OCI-LY7 (cell line): ENCODE measurements at regions not wholly inside any gene's neighbourhood (a gene's known extent, or its start where the extent isn't known, plus 50 kb on each side); places are given as distances from the start of the nearest gene placed in this dataset.

Experiments used
- BruUV-seq: library from RNA; stranded (reverse); fragments of 400-500 nt; replicated peaks from 2 replicates; lab custom pipeline; 2021; lab: Mats Ljungman, UMichigan
- CTCF ChIA-PET: fragments of 300-600 bp; sonication (Branson Sonifier 250); formaldehyde crosslinking; loops from one replicate; lab custom pipeline; 2022; ENCODE audit warnings: antibody characterized with exemption; ENCODE audit not compliant: unreplicated experiment; lab: Charles Lee
- POLR2A ChIA-PET: fragments of 300-600 bp; sonication (Branson Sonifier 250); formaldehyde crosslinking; loops from one replicate; lab custom pipeline; 2022; ENCODE audit warnings: antibody characterized with exemption; lab: Charles Lee
- DNase-seq: peaks from one replicate; pipeline ENCODE4 v3.0.0-alpha.2; 2015; ENCODE audit warnings: low spot score
- H2AFZ ChIP-seq: fragments of 200-600 bp; sonication (generic), shearing (Covaris generic); 2 replicates; pipeline ENCODE4 v1.6.1; 2014; ENCODE audit warnings: mild to moderate bottlenecking, antibody characterized with exemption, low read length, moderate library complexity
- H3K27ac ChIP-seq: fragments of 200-600 bp; sonication (generic); 2 replicates; pipeline ENCODE4 v1.5.1; 2014; ENCODE audit warnings: mixed run types, low read depth, mild to moderate bottlenecking, moderate library complexity, low read length, inconsistent platforms; ENCODE audit not compliant: poor library complexity, severe bottlenecking
- H3K36me3 ChIP-seq: fragments of 200-600 bp; sonication (generic); 2 replicates; pipeline ENCODE4 v1.6.1; 2014; ENCODE audit warnings: mild to moderate bottlenecking, antibody characterized with exemption, low read length, moderate library complexity, mixed read lengths; ENCODE audit not compliant: insufficient read depth
- H3K4me1 ChIP-seq: fragments of 200-600 bp; sonication (generic); 2 replicates; pipeline ENCODE4 v1.5.1; 2014; ENCODE audit warnings: mild to moderate bottlenecking, low read length; ENCODE audit not compliant: insufficient read depth, poor library complexity, severe bottlenecking
- H3K4me2 ChIP-seq: fragments of 200-600 bp; sonication (generic); 2 replicates; pipeline ENCODE4 v1.6.1; 2014; ENCODE audit warnings: mild to moderate bottlenecking, low read length
- H3K4me3 ChIP-seq: fragments of 200-600 bp; sonication (generic); 2 replicates; pipeline ENCODE4 v1.5.1; 2014; ENCODE audit warnings: mild to moderate bottlenecking, low read depth, low read length; ENCODE audit not compliant: poor library complexity, severe bottlenecking
- H3K79me2 ChIP-seq: fragments of 200-600 bp; sonication (generic); 2 replicates; pipeline ENCODE4 v1.6.1; 2016; ENCODE audit warnings: low read depth, mild to moderate bottlenecking, low read length, moderate library complexity, mixed read lengths; ENCODE audit not compliant: insufficient read depth
- H3K9me2 ChIP-seq: fragments of 200-600 bp; sonication (generic); 2 replicates; pipeline ENCODE4 v1.6.1; 2016; ENCODE audit warnings: mild to moderate bottlenecking, low read length, mixed read lengths; ENCODE audit not compliant: insufficient read depth
- H3K9me3 ChIP-seq: fragments of 200-600 bp; sonication (generic); 2 replicates; pipeline ENCODE4 v1.6.1; 2014; ENCODE audit warnings: mild to moderate bottlenecking, mixed run types, low read length, mixed read lengths
- H4K20me1 ChIP-seq: fragments of 200-600 bp; sonication (generic); 2 replicates; pipeline ENCODE4 v1.6.1; 2014; ENCODE audit warnings: mild to moderate bottlenecking, antibody characterized with exemption, low read length, moderate library complexity, mixed read lengths; ENCODE audit not compliant: insufficient read depth
- EZH2phosphoT487 ChIP-seq: fragments of 200-600 bp; sonication (generic); IDR thresholded peaks from 2 replicates; pipeline ENCODE4 v1.6.1; 2018; ENCODE audit warnings: low read depth, borderline replicate concordance, mild to moderate bottlenecking, mixed run types, antibody characterized with exemption, low read length, moderate library complexity, mixed read lengths
- intact Hi-C: fragments of 100-400 bp; cut with micrococcal nuclease; formaldehyde crosslinking; loops from one replicate; pipeline ENCODE4 v1.10.0; 2022; ENCODE audit not compliant: unreplicated experiment
- TF ChIP-seq, protein P1 (sequence below): fragments of 200-600 bp; sonication (generic); conservative IDR thresholded peaks from 2 replicates; pipeline ENCODE4 v1.5.1; 2014; ENCODE audit warnings: mild to moderate bottlenecking, antibody characterized with exemption, low read length, moderate library complexity, mixed read lengths

DNA sequence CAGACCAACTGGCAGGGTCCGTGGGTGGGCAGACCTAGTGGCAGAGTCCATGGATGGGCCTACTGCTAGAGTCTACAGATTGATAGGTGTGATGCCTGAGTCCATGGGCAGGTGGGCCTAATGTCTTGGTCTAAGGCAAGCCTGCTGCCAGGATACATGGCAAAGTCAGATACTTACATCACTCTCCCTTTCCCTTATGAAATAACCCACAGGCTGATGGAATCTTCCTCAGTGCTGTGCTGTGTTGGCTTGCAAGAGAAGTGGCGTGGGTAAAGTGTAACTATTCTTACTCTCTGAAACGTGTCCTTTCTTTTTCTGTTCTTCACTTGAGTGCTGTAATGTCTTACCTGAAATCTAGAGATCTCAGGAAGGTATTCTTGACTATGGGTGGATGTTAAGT is 67.3 kb upstream of the ADRB2 start:
- no peak overlapping the region for H3K4me2 ChIP-seq

DNA sequence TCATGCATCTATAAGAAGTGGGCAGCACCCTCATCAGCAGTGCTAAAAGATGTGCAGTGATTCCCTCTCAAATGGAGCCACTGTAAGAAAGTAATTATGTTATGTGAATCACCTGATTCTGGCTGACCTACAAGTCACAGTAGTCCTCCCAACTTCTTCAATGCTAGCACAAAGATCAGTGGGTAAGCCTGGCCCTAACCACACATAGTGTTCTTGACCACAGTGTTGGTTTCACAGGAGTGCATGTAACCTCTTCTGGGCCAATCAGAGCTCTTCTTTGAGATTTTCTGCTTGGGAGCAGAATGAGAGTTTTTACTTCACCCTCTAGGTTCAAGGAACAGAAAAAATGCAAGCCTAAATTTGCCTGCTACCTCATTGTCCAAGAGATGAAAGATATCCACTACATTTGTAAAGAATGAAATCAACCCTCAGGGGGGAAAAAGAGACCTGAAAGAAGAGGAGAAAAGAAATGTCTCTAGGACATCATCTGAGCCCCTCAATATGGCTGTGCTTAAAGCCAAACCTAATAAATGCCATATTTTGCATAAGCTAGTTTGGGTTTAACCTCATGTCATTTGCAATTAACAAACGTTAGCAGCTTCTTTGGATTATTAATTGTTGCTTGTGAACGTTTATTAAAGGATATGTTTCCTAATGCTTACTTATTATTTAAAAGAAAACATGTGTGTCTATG is 65.3 kb upstream of the ADRB2 start:
- BruUV-seq: no TSS peak
- Histone ChIP-seq H3K9me2 (0 out of 2 replicates have a peak, but pooled peaks cover 5% of the 10 kb centered on the region), H3K36me3 (no peaks in the 10 kb centered on the region), H3K4me2 (no peak overlapping the region), H3K79me2 (no peaks in the 10 kb centered on the region), H4K20me1 (no peaks in the 10 kb centered on the region), H3K9me3 (peaks cover 4% of the 10 kb centered on the region; the same call in 1 of the 2 replicates), H3K4me1 (no peaks in the 10 kb centered on the region), H3K4me3 (no peak overlapping the region), H2AFZ (no peak overlapping the region), H3K27ac (no peak overlapping the region)
- ChIA-PET POLR2A (interaction anchor here (0.6 kb wide), 1 partner anchor 58 kb away, joined by 3 read pairs; no protein-coding TSS in a partner anchor), CTCF (no interaction called here)
- intact Hi-C loops: no loop called here
- no peak for TF ChIP-seq EZH2phosphoT487
- TF ChIP-seq, protein P1, sequence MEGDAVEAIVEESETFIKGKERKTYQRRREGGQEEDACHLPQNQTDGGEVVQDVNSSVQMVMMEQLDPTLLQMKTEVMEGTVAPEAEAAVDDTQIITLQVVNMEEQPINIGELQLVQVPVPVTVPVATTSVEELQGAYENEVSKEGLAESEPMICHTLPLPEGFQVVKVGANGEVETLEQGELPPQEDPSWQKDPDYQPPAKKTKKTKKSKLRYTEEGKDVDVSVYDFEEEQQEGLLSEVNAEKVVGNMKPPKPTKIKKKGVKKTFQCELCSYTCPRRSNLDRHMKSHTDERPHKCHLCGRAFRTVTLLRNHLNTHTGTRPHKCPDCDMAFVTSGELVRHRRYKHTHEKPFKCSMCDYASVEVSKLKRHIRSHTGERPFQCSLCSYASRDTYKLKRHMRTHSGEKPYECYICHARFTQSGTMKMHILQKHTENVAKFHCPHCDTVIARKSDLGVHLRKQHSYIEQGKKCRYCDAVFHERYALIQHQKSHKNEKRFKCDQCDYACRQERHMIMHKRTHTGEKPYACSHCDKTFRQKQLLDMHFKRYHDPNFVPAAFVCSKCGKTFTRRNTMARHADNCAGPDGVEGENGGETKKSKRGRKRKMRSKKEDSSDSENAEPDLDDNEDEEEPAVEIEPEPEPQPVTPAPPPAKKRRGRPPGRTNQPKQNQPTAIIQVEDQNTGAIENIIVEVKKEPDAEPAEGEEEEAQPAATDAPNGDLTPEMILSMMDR: no peak
- no peak for DNase-seq

More for the DNA sequence above, 67.3 kb upstream of the ADRB2 start:
- H3K9me2 ChIP-seq: 0 out of 2 replicates have a peak, but pooled peaks cover 3% of the 10 kb centered on the region
- no peak for DNase-seq
- BruUV-seq: no TSS peak
- CTCF ChIA-PET: no interaction called here
- POLR2A ChIA-PET: no interaction called here
- TF ChIP-seq EZH2phosphoT487: no peak
- TF ChIP-seq, protein P1: no peak
- H3K4me3 ChIP-seq: no peak overlapping the region
- no peaks in the 10 kb centered on the region for H3K4me1 ChIP-seq
- no peak overlapping the region for H2AFZ ChIP-seq
- no peak overlapping the region for H3K27ac ChIP-seq
- H3K79me2 ChIP-seq: no peaks in the 10 kb centered on the region
- no peaks in the 10 kb centered on the region for H4K20me1 ChIP-seq
- no peaks in the 10 kb centered on the region for H3K36me3 ChIP-seq
- H3K9me3 ChIP-seq: peaks cover 9% of the 10 kb centered on the region; the same call in 1 of the 2 replicates
- intact Hi-C loops: no loop called here

DNA sequence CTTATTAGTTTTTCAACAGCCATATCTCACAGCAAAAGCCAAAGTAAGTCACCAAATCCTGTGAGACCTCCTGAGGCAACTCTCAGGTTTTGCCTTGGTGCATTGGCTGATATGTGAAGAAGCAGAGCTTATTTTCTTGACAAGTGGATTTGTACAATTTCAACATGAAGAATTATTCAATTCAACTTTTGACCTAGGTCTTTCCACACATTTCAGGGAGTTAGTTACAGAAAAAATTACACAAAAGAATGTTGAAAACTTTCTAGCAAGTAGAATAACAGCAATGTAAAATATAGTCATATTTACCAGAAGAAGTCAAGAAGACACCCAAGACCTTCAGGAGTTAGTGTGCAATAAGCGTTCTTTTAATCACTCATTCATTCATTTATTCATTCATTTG is 62.4 kb upstream of the ADRB2 start:
- no peak for TF ChIP-seq EZH2phosphoT487
- TF ChIP-seq, protein P1: no peak
- H3K9me3 ChIP-seq: no peaks in the 10 kb centered on the region
- 0 out of 2 replicates have a peak, but pooled peaks cover 5% of the 10 kb centered on the region for H3K9me2 ChIP-seq
- intact Hi-C loops: no loop called here
- DNase-seq: no peak
- POLR2A ChIA-PET: interaction anchor here (0.6 kb wide), 1 partner anchor 1765 kb away, joined by 3 read pairs; no protein-coding TSS in a partner anchor
- no peak overlapping the region for H3K27ac ChIP-seq
- no TSS peak for BruUV-seq
- H3K79me2 ChIP-seq: no peaks in the 10 kb centered on the region
- H3K4me1 ChIP-seq: no peaks in the 10 kb centered on the region
- H4K20me1 ChIP-seq: no peaks in the 10 kb centered on the region
- CTCF ChIA-PET: no interaction called here
- no peak overlapping the region for H3K4me2 ChIP-seq
- no peaks in the 10 kb centered on the region for H3K36me3 ChIP-seq
- no peak overlapping the region for H3K4me3 ChIP-seq
- H2AFZ ChIP-seq: no peak overlapping the region
